ENCODE measurements at regions not wholly inside any gene's neighbourhood (a gene's known extent, or its start where the extent isn't known, plus 50 kb on each side); places are given as distances from the start of the nearest gene placed in this dataset.
"Not testable (repeated sequence)": the region's sequence is repeated elsewhere in the genome, so short reads cannot be mapped to it uniquely, and the experiment has no call there.

DNA sequence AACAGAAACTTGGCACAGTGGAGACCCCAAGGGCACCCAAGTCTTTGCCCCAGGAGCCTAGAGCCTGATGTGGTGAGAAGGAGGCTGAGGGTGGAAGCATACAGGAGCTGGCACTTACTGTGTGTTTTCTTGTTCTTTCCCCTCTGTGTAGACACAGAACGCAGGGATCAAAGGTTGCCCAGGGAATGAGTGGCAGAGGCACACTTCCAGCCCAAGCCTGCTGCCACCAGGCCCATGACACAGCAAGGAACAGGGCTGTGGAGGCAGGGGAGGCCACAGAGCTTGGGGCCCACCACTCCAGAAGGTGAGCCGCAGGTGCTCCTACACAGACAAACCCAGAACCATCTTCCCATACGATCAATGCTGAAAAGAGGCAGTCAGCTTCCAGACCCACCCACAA is 73.9 kb upstream of the S1PR3 start:
- BruUV-seq (replicated peaks) = no TSS peak
- 25% methylated on average over 3 of the region's 3 CpGs for WGBS (ENCODE audit: insufficient coverage, insufficient replicate concordance, low lambda C conversion rate, missing lambda C conversion rate)
- POLR2A ChIA-PET = no interaction called here

DNA sequence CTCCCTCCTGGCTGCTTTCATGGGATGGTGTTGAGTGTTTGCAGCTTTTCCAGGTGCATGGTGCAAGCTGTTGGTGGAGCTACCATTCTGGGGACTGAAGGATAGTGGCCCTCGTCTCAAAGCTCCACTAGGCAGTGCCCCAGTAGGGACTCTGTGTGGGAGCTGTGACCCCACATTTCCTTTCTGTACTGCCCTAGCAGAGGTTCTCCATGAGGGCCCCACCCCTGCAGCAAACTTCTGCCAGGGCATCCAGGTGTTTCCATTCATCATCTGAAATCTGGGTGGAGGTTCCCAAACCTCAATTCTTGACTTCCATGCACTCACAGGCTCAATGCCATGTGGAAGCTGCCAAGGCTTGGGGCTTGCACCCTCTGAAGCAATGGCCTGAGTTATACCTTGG is 72.7 kb upstream of the S1PR3 start:
- H3K27ac ChIP-seq (ENCODE audit: control insufficient read depth, insufficient read depth); SMC1A ChIA-PET (ENCODE audit: uncharacterized antibody, unreplicated experiment); RAD21 ChIA-PET (ENCODE audit: unreplicated experiment); H3K79me2 ChIP-seq (ENCODE audit: control insufficient read depth, insufficient read depth, low read length); intact Hi-C loops (cut with micrococcal nuclease; ENCODE audit: unreplicated experiment); in situ Hi-C loops (cut with MboI); H3K9me3 ChIP-seq (replicated peaks; ENCODE audit: control insufficient read depth, insufficient read depth, low read length); H3K9ac ChIP-seq (ENCODE audit: control insufficient read depth, insufficient read depth, low read length); ATAC-seq; CTCF ChIA-PET; POLR2A ChIA-PET; DNase-seq (ENCODE audit: low read depth, low spot score); H3K4me3 ChIP-seq; BruUV-seq (replicated peaks); H4K20me1 ChIP-seq (ENCODE audit: control insufficient read depth, insufficient read depth); H3K4me1 ChIP-seq (ENCODE audit: control insufficient read depth, insufficient read depth, low read length); H2AFZ ChIP-seq (ENCODE audit: control insufficient read depth, low read depth, low read length); H3K27me3 ChIP-seq (replicated peaks in 1 of 2; ENCODE audit: control insufficient read depth in 2 of 2, insufficient read depth in 2 of 2, low read length in 1 of 2); H3K36me3 ChIP-seq (ENCODE audit: control insufficient read depth in 2 of 2, insufficient read depth in 2 of 2, low read length in 1 of 2); H3K4me2 ChIP-seq (ENCODE audit: control insufficient read depth, insufficient read depth); FAIRE-seq: not testable (repeated sequence)
- WGBS (ENCODE audit: insufficient coverage, insufficient replicate concordance, low lambda C conversion rate, missing lambda C conversion rate) = 0% methylated on average over 1 of the region's 1 CpG

More for the DNA sequence above, 73.9 kb upstream of the S1PR3 start:
- no peaks in the 10 kb centered on the region for H3K79me2 ChIP-seq (ENCODE audit: control insufficient read depth, insufficient read depth, low read length)
- ATAC-seq (no peak), FAIRE-seq (no peak), DNase-seq (ENCODE audit: low read depth, low spot score) (no peak)
- no peak overlapping the region for H3K27ac ChIP-seq (ENCODE audit: control insufficient read depth, insufficient read depth)
- no peak overlapping the region for H3K9ac ChIP-seq (ENCODE audit: control insufficient read depth, insufficient read depth, low read length)
- CTCF ChIA-PET = no interaction called here
- intact Hi-C loops (cut with micrococcal nuclease; ENCODE audit: unreplicated experiment) = no loop called here
- H3K9me3 ChIP-seq (replicated peaks; ENCODE audit: control insufficient read depth, insufficient read depth, low read length) = no peaks in the 10 kb centered on the region; the same call in 2 of the 3 replicates
- no peak overlapping the region for H2AFZ ChIP-seq (ENCODE audit: control insufficient read depth, low read depth, low read length)
- TF ChIP-seq RELA (IDR thresholded peaks at IDR 0.05; ENCODE audit: borderline replicate concordance, partially characterized antibody) (no peak), SP1 (IDR thresholded peaks at IDR 0.05; ENCODE audit: low read depth, low read length) (no peak), TBL1XR1 (IDR thresholded peaks at IDR 0.05; ENCODE audit: low read depth, low read length) (no peak)
- no peaks in the 10 kb centered on the region; the same call in 1 of the 2 replicates for H4K20me1 ChIP-seq (ENCODE audit: control insufficient read depth, insufficient read depth)
- in situ Hi-C loops (cut with MboI) = no loop called here
- RAD21 ChIA-PET (ENCODE audit: unreplicated experiment) = no interaction called here
- no peaks in the 10 kb centered on the region; the same call in none of the 2 replicates for H3K4me1 ChIP-seq (ENCODE audit: control insufficient read depth, insufficient read depth, low read length)
- no peak overlapping the region for H3K4me2 ChIP-seq (ENCODE audit: control insufficient read depth, insufficient read depth)
- no peaks in the 10 kb centered on the region for H3K36me3 ChIP-seq (ENCODE audit: control insufficient read depth in 2 of 2, insufficient read depth in 2 of 2, low read length in 1 of 2)
- SMC1A ChIA-PET (ENCODE audit: uncharacterized antibody, unreplicated experiment) = no interaction called here
- no peaks in the 10 kb centered on the region for H3K27me3 ChIP-seq (replicated peaks in 1 of 2; ENCODE audit: control insufficient read depth in 2 of 2, insufficient read depth in 2 of 2, low read length in 1 of 2)
- no peak overlapping the region for H3K4me3 ChIP-seq
